Mesendoderm (in vitro differentiated cells): ENCODE measurements at regions not wholly inside any gene's neighbourhood (a gene's known extent, or its start where the extent isn't known, plus 50 kb on each side); places are given as distances from the start of the nearest gene placed in this dataset.

Source experiments
- DNase-seq: peaks from one replicate; pipeline ENCODE4 v3.0.0; 2013
- H2AK5ac ChIP-seq: 2 replicates; pipeline ENCODE4 v1.6.1; 2013; ENCODE audit warnings: low read length, inconsistent platforms
- H2BK120ac ChIP-seq: 2 replicates; pipeline ENCODE4 v1.6.1; 2013; ENCODE audit warnings: low read depth, mild to moderate bottlenecking, low read length, moderate library complexity, mixed read lengths
- H2BK15ac ChIP-seq: replicated peaks from 2 replicates; pipeline ENCODE4 v1.6.1; 2013; ENCODE audit warnings: low read depth, mild to moderate bottlenecking, moderate library complexity
- H2BK5ac ChIP-seq: 2 replicates; pipeline ENCODE4 v1.6.1; 2013; ENCODE audit warnings: low read length, inconsistent platforms
- H3K18ac ChIP-seq: 2 replicates; pipeline ENCODE4 v1.6.1; 2013; ENCODE audit warnings: mild to moderate bottlenecking, low read length, mixed read lengths
- H3K23ac ChIP-seq: one replicate; pipeline ENCODE4 v1.6.1; 2013; ENCODE audit warnings: low read length
- H3K27ac ChIP-seq: 2 replicates; pipeline ENCODE4 v1.5.1; 2013; ENCODE audit warnings: low read depth, mild to moderate bottlenecking, inconsistent platforms, low read length, moderate library complexity
- H3K27me3 ChIP-seq: 2 replicates; pipeline ENCODE4 v1.6.1; 2013; ENCODE audit warnings: low read length, control low read depth, mild to moderate bottlenecking, inconsistent platforms; ENCODE audit not compliant: insufficient read depth, poor library complexity
- H3K36me3 ChIP-seq: 2 replicates; pipeline ENCODE4 v1.6.1; 2013; ENCODE audit warnings: low read length, inconsistent platforms; ENCODE audit not compliant: control insufficient read depth, insufficient read depth
- H3K4ac ChIP-seq: one replicate; pipeline ENCODE4 v1.6.1; 2013; ENCODE audit warnings: low read depth, mild to moderate bottlenecking, low read length, moderate library complexity
- H3K4me1 ChIP-seq: 2 replicates; pipeline ENCODE4 v1.6.1; 2013; ENCODE audit warnings: low read depth, low read length, inconsistent platforms; ENCODE audit not compliant: control insufficient read depth
- H3K4me2 ChIP-seq: 2 replicates; pipeline ENCODE4 v1.6.1; 2013; ENCODE audit warnings: low read length
- H3K4me3 ChIP-seq: 2 replicates; pipeline ENCODE4 v1.5.1; 2013; ENCODE audit warnings: mild to moderate bottlenecking, low read length
- H3K56ac ChIP-seq: one replicate; pipeline ENCODE4 v1.6.1; 2013; ENCODE audit warnings: low read length
- H3K79me1 ChIP-seq: 2 replicates; pipeline ENCODE4 v1.6.1; 2013; ENCODE audit warnings: low read length, inconsistent platforms
- H3K79me2 ChIP-seq: 2 replicates; pipeline ENCODE4 v1.6.1; 2013; ENCODE audit warnings: mild to moderate bottlenecking, low read length; ENCODE audit not compliant: control insufficient read depth, insufficient read depth
- H3K9ac ChIP-seq: 2 replicates; pipeline ENCODE4 v1.6.1; 2013; ENCODE audit warnings: low read length, inconsistent platforms
- H4K5ac ChIP-seq: one replicate; pipeline ENCODE4 v1.6.1; 2013; ENCODE audit warnings: low read length
- H4K8ac ChIP-seq: one replicate; pipeline ENCODE4 v1.6.1; 2013; ENCODE audit warnings: low read depth, mild to moderate bottlenecking, control low read depth, low read length, moderate library complexity
- WGBS: extraction: QIAGEN DNeasy Blood & Tissue Kit; methylation state at CpG from one replicate; pipeline ENCODE4 v1.1.7; 2013; ENCODE audit warnings: low lambda C conversion rate, missing lambda C conversion rate; ENCODE audit not compliant: insufficient coverage; ENCODE audit errors: extremely low coverage; 5-methylcytosine and 5-hydroxymethylcytosine counted together

- Histone ChIP-seq H3K18ac (no peak overlapping the region), H2BK15ac (no peak overlapping the region), H3K9ac (no peak overlapping the region), H3K79me1 (no peaks in the 10 kb centered on the region), H4K5ac (no peak overlapping the region), H3K4me1 (no peaks in the 10 kb centered on the region), H3K4me2 (no peak overlapping the region), H2AK5ac (no peak overlapping the region), H3K23ac (no peak overlapping the region), H2BK5ac (no peak overlapping the region), H3K27ac (no peak overlapping the region), H3K27me3 (no peaks in the 10 kb centered on the region), H4K8ac (no peak overlapping the region), H3K4ac (no peak overlapping the region), H3K79me2 (no peaks in the 10 kb centered on the region), H2BK120ac (no peak overlapping the region), H3K36me3 (no peaks in the 10 kb centered on the region), H3K56ac (no peak overlapping the region), H3K4me3 (no peak overlapping the region)
- no peak for DNase-seq
- no CpG with 5 or more reads among the region's 7 CpGs for WGBS
These were observed 239.9 kb upstream of the NOX3 start for GRCh38 chr6:155695495-155695894.

- H3K79me1 ChIP-seq = no peaks in the 10 kb centered on the region
- no peak overlapping the region for H3K4ac ChIP-seq
- H3K27me3 ChIP-seq = no peaks in the 10 kb centered on the region
- no peak overlapping the region for H3K4me3 ChIP-seq
- H4K5ac ChIP-seq = no peak overlapping the region
- no peak overlapping the region for H3K18ac ChIP-seq
- H2BK15ac ChIP-seq = no peak overlapping the region
- no peak overlapping the region for H3K56ac ChIP-seq
- no peak overlapping the region for H2BK120ac ChIP-seq
- H3K79me2 ChIP-seq = no peaks in the 10 kb centered on the region
- no peaks in the 10 kb centered on the region for H3K36me3 ChIP-seq
- no peak overlapping the region for H2BK5ac ChIP-seq
- WGBS = no CpG with 5 or more reads among the region's 3 CpGs
- H3K27ac ChIP-seq = no peak overlapping the region
- no peaks in the 10 kb centered on the region for H3K4me1 ChIP-seq
- no peak overlapping the region for H3K23ac ChIP-seq
- no peak overlapping the region for H2AK5ac ChIP-seq
- H3K9ac ChIP-seq = no peak overlapping the region
- H4K8ac ChIP-seq = no peak overlapping the region
- no peak overlapping the region for H3K4me2 ChIP-seq
- no peak for DNase-seq
These were observed 238.8 kb upstream of the NOX3 start for GRCh38 chr6:155694419-155694790.

GRCh38 chr6:155693573-155694418, 238.2 kb upstream of the NOX3 start:
- Histone ChIP-seq H3K56ac (no peak overlapping the region), H4K8ac (no peak overlapping the region), H3K9ac (no peak overlapping the region), H3K23ac (no peak overlapping the region), H3K27ac (no peak overlapping the region), H4K5ac (no peak overlapping the region), H3K27me3 (no peaks in the 10 kb centered on the region), H3K18ac (no peak overlapping the region), H2AK5ac (no peak overlapping the region), H2BK15ac (no peak overlapping the region), H3K4me3 (no peak overlapping the region), H3K4ac (no peak overlapping the region), H3K36me3 (no peaks in the 10 kb centered on the region), H2BK5ac (no peak overlapping the region), H2BK120ac (no peak overlapping the region), H3K4me2 (no peak overlapping the region), H3K79me1 (no peaks in the 10 kb centered on the region), H3K4me1 (no peaks in the 10 kb centered on the region), H3K79me2 (no peaks in the 10 kb centered on the region)
- DNase-seq = no peak
- WGBS = no CpG with 5 or more reads among the region's 10 CpGs

- Histone ChIP-seq H4K8ac (no peak overlapping the region), H2BK15ac (no peak overlapping the region), H3K27me3 (no peaks in the 10 kb centered on the region), H2BK5ac (no peak overlapping the region), H3K18ac (no peak overlapping the region), H3K79me2 (no peaks in the 10 kb centered on the region), H4K5ac (no peak overlapping the region), H3K9ac (no peak overlapping the region), H2BK120ac (no peak overlapping the region), H2AK5ac (no peak overlapping the region), H3K79me1 (no peaks in the 10 kb centered on the region), H3K4me2 (no peak overlapping the region), H3K4ac (no peak overlapping the region), H3K23ac (no peak overlapping the region), H3K4me1 (no peaks in the 10 kb centered on the region), H3K4me3 (no peak overlapping the region), H3K56ac (no peak overlapping the region), H3K27ac (no peak overlapping the region), H3K36me3 (no peaks in the 10 kb centered on the region)
- no peak for DNase-seq
- WGBS = no CpG with 5 or more reads among the region's 3 CpGs
These were observed 235.2 kb upstream of the NOX3 start for GRCh38 chr6:155690820-155691219.

GRCh38 chr6:155687645-155688044, 232.0 kb upstream of the NOX3 start:
- no peaks in the 10 kb centered on the region for H3K36me3 ChIP-seq
- no peak overlapping the region for H4K8ac ChIP-seq
- H3K4me1 ChIP-seq = no peaks in the 10 kb centered on the region
- no peak overlapping the region for H4K5ac ChIP-seq
- no peak overlapping the region for H3K27ac ChIP-seq
- H3K23ac ChIP-seq = no peak overlapping the region
- DNase-seq = no peak
- no peak overlapping the region for H3K4ac ChIP-seq
- no peak overlapping the region for H3K56ac ChIP-seq
- H3K4me2 ChIP-seq = no peak overlapping the region
- H3K9ac ChIP-seq = no peak overlapping the region
- H2BK120ac ChIP-seq = no peak overlapping the region
- no CpG with 5 or more reads among the region's 6 CpGs for WGBS
- H2BK15ac ChIP-seq = no peak overlapping the region
- no peak overlapping the region for H2BK5ac ChIP-seq
- H3K18ac ChIP-seq = no peak overlapping the region
- no peaks in the 10 kb centered on the region for H3K27me3 ChIP-seq
- H3K79me2 ChIP-seq = no peaks in the 10 kb centered on the region
- H3K4me3 ChIP-seq = no peak overlapping the region
- no peaks in the 10 kb centered on the region for H3K79me1 ChIP-seq
- H2AK5ac ChIP-seq = no peak overlapping the region
